H1 (cell line): ENCODE measurements at regions not wholly inside any gene's neighbourhood (a gene's known extent, or its start where the extent isn't known, plus 50 kb on each side); places are given as distances from the start of the nearest gene placed in this dataset.

ENCODE experiments used
- CTCF ChIA-PET: fragments of 300-600 bp; sonication (Branson Sonifier 250); formaldehyde crosslinking; loops from one replicate; lab custom pipeline; 2021; ENCODE audit not compliant: partially characterized antibody; lab: Charles Lee
- POLR2A ChIA-PET: fragments of 300-600 bp; sonication (Branson Sonifier 250); formaldehyde crosslinking; loops from one replicate; lab custom pipeline; 2021; ENCODE audit warnings: inconsistent platforms; ENCODE audit not compliant: partially characterized antibody; lab: Charles Lee
- DNase-seq, 2 experiments: peaks; one replicate each; pipeline versions ENCODE4 v3.0.0 to v3.0.0-alpha.2; 2010 to 2022; ENCODE audit warnings: low spot score in 2 of 2, low read depth in 1 of 2, mixed read lengths in 1 of 2
- FAIRE-seq: peaks from 2 replicates; lab custom pipeline; 2011; peaks lifted over from hg19 to GRCh38; lab: Jason Lieb, UNC
- H2AFZ ChIP-seq: 2 replicates; pipeline ENCODE4 v1.8.1; 2012; ENCODE audit warnings: low read length, inconsistent platforms
- H2AK5ac ChIP-seq: 2 replicates; pipeline ENCODE4 v1.6.1; 2013; ENCODE audit warnings: low read depth, low read length
- H2BK120ac ChIP-seq: replicated peaks from 2 replicates; pipeline ENCODE3; 2013; ENCODE audit warnings: low read depth, low read length, inconsistent platforms
- H2BK12ac ChIP-seq: 2 replicates; pipeline ENCODE4 v1.6.1; 2013; ENCODE audit warnings: low read depth, low read length
- H2BK15ac ChIP-seq: 2 replicates; pipeline ENCODE4 v1.6.1; 2013; ENCODE audit warnings: low read length
- H2BK20ac ChIP-seq: 2 replicates; pipeline ENCODE4 v1.6.1; 2013; ENCODE audit warnings: low read length
- H2BK5ac ChIP-seq: 2 replicates; pipeline ENCODE4 v1.6.1; 2013; ENCODE audit warnings: low read depth, low read length
- H3K14ac ChIP-seq: 2 replicates; pipeline ENCODE4 v1.6.1; 2013; ENCODE audit warnings: inconsistent platforms; ENCODE audit not compliant: insufficient read length
- H3K18ac ChIP-seq: 2 replicates; pipeline ENCODE4 v1.6.1; 2013; ENCODE audit warnings: low read length; ENCODE audit errors: extremely low read depth
- H3K23ac ChIP-seq: 2 replicates; pipeline ENCODE4 v1.6.1; 2013; ENCODE audit warnings: inconsistent platforms; ENCODE audit not compliant: insufficient read length
- H3K23me2 ChIP-seq: 2 replicates; pipeline ENCODE4 v1.6.1; 2013; ENCODE audit warnings: low read depth, low read length
- H3K27ac ChIP-seq: 2 replicates; pipeline ENCODE4 v1.6.1; 2011; ENCODE audit warnings: low read depth, low read length, inconsistent platforms
- H3K27me3 ChIP-seq, 4 experiments: replicated peaks in 1 of 4; 1 replicate in 1 of 4; 2 replicates in 3 of 4; pipeline versions ENCODE4 v1.6.1 to v1.8.1; 2011 to 2013; ENCODE audit warnings: low read length in 3 of 4, mild to moderate bottlenecking in 3 of 4, inconsistent platforms in 2 of 4, mixed read lengths in 2 of 4, moderate library complexity in 1 of 4; ENCODE audit not compliant: control insufficient read depth in 3 of 4, insufficient read depth in 3 of 4; ENCODE audit errors: extremely low read depth in 1 of 4
- H3K36me3 ChIP-seq, 4 experiments: 2 replicates each; pipeline versions ENCODE4 v1.6.1 to v1.8.1; 2011 to 2013; ENCODE audit warnings: mild to moderate bottlenecking in 4 of 4, low read length in 3 of 4, moderate library complexity in 2 of 4, control low read depth in 1 of 4, inconsistent platforms in 1 of 4; ENCODE audit not compliant: insufficient read depth in 4 of 4, control insufficient read depth in 2 of 4
- H3K4ac ChIP-seq: replicated peaks from 2 replicates; pipeline ENCODE3; 2013; ENCODE audit warnings: low read length, low read depth, mixed read lengths, inconsistent platforms; ENCODE audit not compliant: insufficient read length
- H3K4me1 ChIP-seq, 4 experiments: replicated peaks in 1 of 4; 1 replicate in 1 of 4; 2 replicates in 3 of 4; pipeline versions ENCODE4 v1.6.1 to v1.8.1; 2011 to 2013; ENCODE audit warnings: low read length in 3 of 4, inconsistent platforms in 2 of 4, mixed read lengths in 1 of 4; ENCODE audit not compliant: insufficient read depth in 4 of 4, control insufficient read depth in 3 of 4
- H3K4me2 ChIP-seq, 2 experiments: 2 replicates each; pipeline versions ENCODE4 v1.6.1 to v1.8.1; 2011 to 2013; ENCODE audit warnings: low read depth in 2 of 2, low read length in 2 of 2, control low read depth in 1 of 2, inconsistent platforms in 1 of 2, mild to moderate bottlenecking in 1 of 2; ENCODE audit not compliant: insufficient read depth in 1 of 2
- H3K4me3 ChIP-seq, 4 experiments: fragments of 200-600, 300-600 bp in 1 of 4; sonication (generic), shearing (Covaris generic), sonication (Bioruptor Twin) in 1 of 4; 2 replicates each; pipeline versions ENCODE4 v1.5.1 to v1.8.1; 2011 to 2016; ENCODE audit warnings: low read length in 4 of 4, low read depth in 3 of 4, control low read depth in 2 of 4, inconsistent platforms in 2 of 4, mild to moderate bottlenecking in 2 of 4, mixed read lengths in 1 of 4, moderate library complexity in 1 of 4; ENCODE audit not compliant: insufficient read depth in 2 of 4; ENCODE audit errors: extremely low read depth in 1 of 4
- H3K56ac ChIP-seq: replicated peaks from 2 replicates; pipeline ENCODE3; 2013; ENCODE audit warnings: low read depth, mild to moderate bottlenecking, mixed read lengths, low read length, inconsistent platforms; ENCODE audit not compliant: insufficient read length
- H3K79me1 ChIP-seq: 2 replicates; pipeline ENCODE4 v1.6.1; 2013; ENCODE audit warnings: low read depth, low read length, control low read depth
- H3K79me2 ChIP-seq, 2 experiments: 2 replicates each; pipeline versions ENCODE4 v1.6.1 to v1.8.1; 2012 to 2013; ENCODE audit warnings: low read length in 2 of 2, mild to moderate bottlenecking in 2 of 2, inconsistent platforms in 1 of 2; ENCODE audit not compliant: insufficient read depth in 2 of 2, control insufficient read depth in 1 of 2
- H3K9ac ChIP-seq, 4 experiments: replicated peaks in 1 of 4; 1 replicate in 1 of 4; 2 replicates in 3 of 4; pipeline versions ENCODE4 v1.6.1 to v1.8.1; 2011 to 2013; ENCODE audit warnings: low read depth in 3 of 4, low read length in 3 of 4, control low read depth in 2 of 4, mild to moderate bottlenecking in 2 of 4, moderate library complexity in 2 of 4, inconsistent platforms in 1 of 4; ENCODE audit errors: extremely low read depth in 1 of 4
- H3K9me3 ChIP-seq, 2 experiments: 2 replicates each; pipeline versions ENCODE4 v1.6.1 to v1.8.1; 2012 to 2013; ENCODE audit warnings: mild to moderate bottlenecking in 2 of 2, moderate library complexity in 2 of 2, control low read depth in 1 of 2, inconsistent platforms in 1 of 2, low read depth in 1 of 2, low read length in 1 of 2, mixed read lengths in 1 of 2; ENCODE audit not compliant: insufficient read depth in 2 of 2
- H4K20me1 ChIP-seq, 2 experiments: replicated peaks in 1 of 2; 2 replicates each; pipeline versions ENCODE3 to v1.8.1; 2011 to 2013; ENCODE audit warnings: inconsistent platforms in 2 of 2, low read length in 2 of 2, mild to moderate bottlenecking in 1 of 2; ENCODE audit not compliant: insufficient read depth in 2 of 2, control insufficient read depth in 1 of 2
- H4K5ac ChIP-seq: 2 replicates; pipeline ENCODE4 v1.6.1; 2013; ENCODE audit warnings: low read length, low read depth, mixed read lengths, inconsistent platforms; ENCODE audit not compliant: insufficient read length
- H4K8ac ChIP-seq: 2 replicates; pipeline ENCODE4 v1.8.0; 2013; ENCODE audit warnings: mild to moderate bottlenecking, moderate library complexity, low read length, inconsistent platforms; ENCODE audit not compliant: insufficient read depth; ENCODE audit errors: extremely low read depth
- H4K91ac ChIP-seq: replicated peaks from 2 replicates; pipeline ENCODE3; 2013; ENCODE audit warnings: low read length, mixed read lengths, inconsistent platforms; ENCODE audit not compliant: insufficient read length
- GTF2F1 ChIP-seq: IDR thresholded peaks from 2 replicates; pipeline ENCODE4 v1.6.1; 2012; ENCODE audit warnings: low read depth, low read length, improper control_type of control experiment, borderline replicate concordance
- WGBS, 2 experiments: shearing (Covaris generic) in 1 of 2; methylation state at CpG; one replicate each; pipeline versions ENCODE4 v1.1.6 to v1.1.7; 2013 to 2015; ENCODE audit warnings: low lambda C conversion rate in 2 of 2, mixed read lengths in 2 of 2, inconsistent platforms in 1 of 2, low coverage in 1 of 2, missing lambda C conversion rate in 1 of 2; ENCODE audit not compliant: insufficient replicate concordance in 2 of 2, insufficient coverage in 1 of 2, insufficient read length in 1 of 2; ENCODE audit errors: extremely low coverage in 1 of 2, missing lambda C conversion rate in 1 of 2; 5-methylcytosine and 5-hydroxymethylcytosine counted together

- H2AK5ac ChIP-seq, result no peak overlapping the region
- TF ChIP-seq GTF2F1, result no peak
- no peak overlapping the region for H2BK20ac ChIP-seq
- no peaks in the 10 kb centered on the region; the same call in 1 of the 2 replicates for H3K23me2 ChIP-seq
- no peaks in the 10 kb centered on the region for H3K36me3 ChIP-seq
- no peak overlapping the region for H2AFZ ChIP-seq
- H3K23ac ChIP-seq, result no peak overlapping the region
- H3K27ac ChIP-seq, result no peak overlapping the region
- H3K9me3 ChIP-seq, result no peaks in the 10 kb centered on the region
- no peak overlapping the region for H3K18ac ChIP-seq
- no peaks in the 10 kb centered on the region for H3K4me1 ChIP-seq
- FAIRE-seq, result no peak
- no peak for DNase-seq
- no peak overlapping the region for H4K5ac ChIP-seq
- no peak overlapping the region for H3K4me3 ChIP-seq
- H3K4me2 ChIP-seq, result no peak overlapping the region
- H2BK120ac ChIP-seq, result no peak overlapping the region
- H3K79me2 ChIP-seq, result no peaks in the 10 kb centered on the region
- no peak overlapping the region for H4K91ac ChIP-seq
- no peak overlapping the region for H3K4ac ChIP-seq
- H2BK15ac ChIP-seq, result no peak overlapping the region
- H4K20me1 ChIP-seq, result no peaks in the 10 kb centered on the region
- POLR2A ChIA-PET, result no interaction called here
- no peak overlapping the region for H3K9ac ChIP-seq
- no peak overlapping the region for H2BK5ac ChIP-seq
- no peaks in the 10 kb centered on the region; a peak in 1 of 7 replicates for H3K27me3 ChIP-seq
- no peak overlapping the region for H4K8ac ChIP-seq
- H3K79me1 ChIP-seq, result no peaks in the 10 kb centered on the region
- H2BK12ac ChIP-seq, result no peak overlapping the region
- no peak overlapping the region for H3K14ac ChIP-seq
- WGBS, 2 experiments, result 72% methylated on average over 1 of the region's 1 CpG; no CpG with 5 or more reads in 1 of the 2 experiments
- no peak overlapping the region for H3K56ac ChIP-seq
- CTCF ChIA-PET, result interaction anchor here (1.5 to 2.1 kb wide), 2 partner anchors 14 to 749 kb away, joined by 3 to 4 read pairs; no protein-coding TSS in a partner anchor
Observed at GRCh38 chr12:58364389-58365086, 423.2 kb downstream of the ATP23 start.
